ENCODE measurements at regions not wholly inside any gene's neighbourhood (a gene's known extent, or its start where the extent isn't known, plus 50 kb on each side); places are given as distances from the start of the nearest gene placed in this dataset.

DNA sequence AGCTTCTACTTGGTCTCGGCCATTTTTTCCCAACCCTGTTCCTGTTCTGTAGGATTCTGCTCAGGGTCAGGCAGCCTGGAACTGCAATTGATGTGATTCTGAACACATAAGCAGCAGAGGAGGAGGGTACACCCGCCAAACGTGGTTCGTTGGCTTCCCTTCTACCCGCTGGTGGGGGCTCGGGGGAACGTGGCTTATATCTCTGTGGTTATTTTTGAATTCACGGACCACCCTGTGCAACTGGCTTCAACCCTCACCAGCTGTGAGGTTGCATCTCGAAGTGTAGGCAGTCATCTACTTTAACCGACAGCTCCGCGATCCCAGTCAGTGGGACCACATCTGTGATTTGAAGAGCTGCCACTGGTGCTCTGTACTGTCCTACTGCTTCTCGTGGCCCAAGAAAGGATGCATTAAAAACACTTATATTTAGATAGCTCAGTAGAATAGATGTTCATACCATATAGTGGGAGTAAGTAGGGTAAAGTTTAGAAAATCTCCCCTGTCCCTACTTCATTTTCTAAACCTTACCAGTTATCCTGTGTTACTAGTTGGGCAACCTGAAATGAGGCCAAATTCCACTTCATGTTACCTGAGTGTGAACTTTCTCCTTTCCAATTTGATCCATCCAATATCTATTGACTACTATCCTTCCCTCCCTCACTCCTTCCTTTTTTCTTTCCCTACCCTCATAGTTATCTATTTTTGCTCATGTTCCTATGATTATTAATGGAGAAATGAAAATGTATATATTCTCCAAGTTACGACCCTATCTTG lies 80.4 kb upstream of the BCOR start:
- Histone ChIP-seq H3K27me3 (no peaks in the 10 kb centered on the region), H3K4me3 (no peak overlapping the region), H3K9me3 (no peaks in the 10 kb centered on the region), H3K36me3 (no peaks in the 10 kb centered on the region), H3K27ac (peak overlapping the region in 2 of 4 donors; percentile 37 to 99), H3K4me1 (peaks cover under 1 to 21% (median 13%) of the 10 kb centered on the region in 4 donors)
- no peak for DNase-seq
- no peak for TF ChIP-seq EP300 (IDR thresholded peaks at IDR 0.05; ENCODE audit: low read depth)
- no peak for TF ChIP-seq POLR2A (IDR thresholded peaks at IDR 0.05)
- TF ChIP-seq CTCF (IDR thresholded peaks at IDR 0.05): no peak
- no peak for TF ChIP-seq POLR2AphosphoS5 (IDR thresholded peaks at IDR 0.05)
- in situ Hi-C loops (cut with MboI; ENCODE audit: low pct_ligation_motif_present in 1 of 4, low pct_unique_long_range_greater_than_20kb in 1 of 4, low sequenced_read_pairs in 3 of 4) (no loop called here), intact Hi-C loops (cut with DNase I; ENCODE audit: low total_unique reads) (no loop called here)
- WGBS, 2 donors (ENCODE audit: low coverage in 1 of 2): 81% methylated on average over 14 of the region's 14 CpGs; no CpG with 5 or more reads in 1 of the 2 donors

DNA sequence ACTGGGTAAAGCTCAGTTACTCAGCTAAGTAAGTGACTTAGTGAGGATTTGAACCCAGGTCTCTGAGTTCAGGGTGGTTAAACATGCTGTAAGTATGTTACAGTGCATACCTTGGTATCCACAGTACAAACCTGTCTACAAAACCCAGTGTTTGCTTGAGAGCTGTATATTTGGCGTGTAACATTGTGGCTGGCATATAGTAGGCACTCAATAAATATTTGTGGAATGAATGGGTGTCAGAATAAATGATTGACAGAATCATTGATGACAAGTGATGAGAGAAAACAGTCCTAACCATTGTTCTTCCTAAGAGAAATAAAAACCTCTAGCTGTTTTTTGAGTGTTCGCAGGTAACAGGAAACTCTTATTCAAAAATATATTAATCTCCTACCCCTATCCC lies 79.7 kb upstream of the BCOR start:
- Histone ChIP-seq H3K27ac (peak overlapping the region; percentile 93 to 99 (median 98)), H3K36me3 (no peaks in the 10 kb centered on the region), H3K27me3 (no peaks in the 10 kb centered on the region), H3K4me3 (peak overlapping the region in 1 of 4 donors; percentile 51), H3K4me1 (peaks cover 6 to 26% (median 18%) of the 10 kb centered on the region in 4 donors), H3K9me3 (no peaks in the 10 kb centered on the region)
- DNase-seq: no peak
- TF ChIP-seq POLR2A (IDR thresholded peaks at IDR 0.05): no peak
- no peak for TF ChIP-seq CTCF (IDR thresholded peaks at IDR 0.05)
- TF ChIP-seq POLR2AphosphoS5 (IDR thresholded peaks at IDR 0.05): no peak
- no peak for TF ChIP-seq EP300 (IDR thresholded peaks at IDR 0.05; ENCODE audit: low read depth)
- intact Hi-C loops (cut with DNase I; ENCODE audit: low total_unique reads): no loop called here
- in situ Hi-C loops (cut with MboI; ENCODE audit: low pct_ligation_motif_present in 1 of 4, low pct_unique_long_range_greater_than_20kb in 1 of 4, low sequenced_read_pairs in 3 of 4): no loop called here
- WGBS, 2 donors (ENCODE audit: low coverage in 1 of 2): 88% methylated on average over 2 of the region's 2 CpGs; no CpG with 5 or more reads in 1 of the 2 donors

DNA sequence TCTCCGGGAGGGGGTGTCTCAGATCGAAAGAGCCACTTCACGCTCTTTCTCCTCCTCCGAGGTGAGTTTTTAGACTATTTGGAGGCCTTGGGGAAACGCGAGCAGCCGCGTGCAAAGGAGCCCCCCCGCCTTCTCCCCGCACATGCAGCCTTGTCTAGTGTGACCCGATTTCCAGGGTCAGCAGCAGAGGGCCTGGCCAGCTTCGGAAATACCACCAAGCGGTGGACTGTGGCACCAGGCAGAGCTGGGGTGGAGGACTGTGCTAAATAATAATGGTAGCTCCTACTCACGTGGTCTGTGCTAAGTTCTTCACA lies 79.3 kb upstream of the BCOR start:
- Histone ChIP-seq H3K27me3 (no peaks in the 10 kb centered on the region), H3K4me3 (peak overlapping the region in 3 of 4 donors; percentile 44 to 60 (median 51)), H3K9me3 (no peaks in the 10 kb centered on the region), H3K27ac (peak overlapping the region; percentile 93 to 99 (median 98)), H3K4me1 (peaks cover 6 to 26% (median 19%) of the 10 kb centered on the region in 4 donors), H3K36me3 (no peaks in the 10 kb centered on the region)
- in situ Hi-C loops (cut with MboI; ENCODE audit: low pct_ligation_motif_present in 1 of 4, low pct_unique_long_range_greater_than_20kb in 1 of 4, low sequenced_read_pairs in 3 of 4) (no loop called here), intact Hi-C loops (cut with DNase I; ENCODE audit: low total_unique reads) (no loop called here)
- TF ChIP-seq EP300 (IDR thresholded peaks at IDR 0.05; ENCODE audit: low read depth): no peak
- no peak for TF ChIP-seq POLR2A (IDR thresholded peaks at IDR 0.05)
- no peak for DNase-seq
- 26% methylated on average over 14 of the region's 14 CpGs; no CpG with 5 or more reads in 1 of the 2 donors for WGBS, 2 donors (ENCODE audit: low coverage in 1 of 2)

- H3K27me3 ChIP-seq: no peaks in the 10 kb centered on the region
- WGBS, 2 donors (ENCODE audit: low coverage in 1 of 2): 41% methylated on average over 71 of the region's 85 CpGs; no CpG with 5 or more reads in 1 of the 2 donors
- intact Hi-C loops (cut with DNase I; ENCODE audit: low total_unique reads): no loop called here
Measured at GRCh38 chrX:40176351-40177116, 78.8 kb upstream of the BCOR start.

More at GRCh38 chrX:40176351-40177116, 78.8 kb upstream of the BCOR start:
- Histone ChIP-seq H3K27ac (peak overlapping the region; percentile 93 to 99 (median 98)), H3K36me3 (no peaks in the 10 kb centered on the region), H3K9me3 (no peaks in the 10 kb centered on the region), H3K4me1 (peaks cover 6 to 26% (median 19%) of the 10 kb centered on the region in 4 donors), H3K4me3 (peak overlapping the region; percentile 23 to 60 (median 48))
- TF ChIP-seq POLR2A (IDR thresholded peaks at IDR 0.05) (peak; percentile 62), POLR2AphosphoS5 (IDR thresholded peaks at IDR 0.05) (peak in 1 of 3 donors; percentile 42), EP300 (IDR thresholded peaks at IDR 0.05; ENCODE audit: low read depth) (no peak), CTCF (IDR thresholded peaks at IDR 0.05) (no peak)
- peak; percentile 78 for DNase-seq
- in situ Hi-C loops (cut with MboI; ENCODE audit: low pct_ligation_motif_present in 1 of 4, low pct_unique_long_range_greater_than_20kb in 1 of 4, low sequenced_read_pairs in 3 of 4): no loop called here

All from transverse colon (tissue), 4 donors.